GM23338 (cell line): ENCODE measurements at regions not wholly inside any gene's neighbourhood (a gene's known extent, or its start where the extent isn't known, plus 50 kb on each side); places are given as distances from the start of the nearest gene placed in this dataset.

Experiments
- CREB1 ChIP-seq: fragments of 250-450 bp; sonication (Bioruptor Pico); IDR thresholded peaks from 2 replicates; pipeline ENCODE4 v1.5.0; 2020; ENCODE audit warnings: low read depth, mild to moderate bottlenecking, moderate library complexity
- CTCF ChIP-seq, 2 experiments: fragments of 200-600 bp in 1 of 2; sonication (generic) in 1 of 2; conservative IDR thresholded peaks; 2 replicates each; pipeline versions ENCODE4 v1.5.1 to v1.6.1; 2016 to 2017; ENCODE audit warnings: antibody characterized with exemption in 2 of 2, low read depth in 2 of 2, mild to moderate bottlenecking in 2 of 2, moderate library complexity in 1 of 2
- EZH2 ChIP-seq: fragments of 200-600 bp; sonication (generic); IDR thresholded peaks from one replicate; pipeline ENCODE4 v1.8.0; 2017; ENCODE audit warnings: antibody characterized with exemption, mild to moderate bottlenecking, low read depth; ENCODE audit not compliant: unreplicated experiment
- EZH2phosphoT487 ChIP-seq: fragments of 200-600 bp; sonication (generic); IDR thresholded peaks from one replicate; pipeline ENCODE4 v1.8.1; 2018; ENCODE audit warnings: antibody characterized with exemption; ENCODE audit not compliant: unreplicated experiment
- JUNB ChIP-seq: IDR thresholded peaks from one replicate; pipeline ENCODE4 v1.6.1; 2016; ENCODE audit warnings: antibody characterized with exemption; ENCODE audit not compliant: unreplicated experiment
- NANOG ChIP-seq: IDR thresholded peaks from 2 replicates; pipeline ENCODE4 v1.6.1; 2016; ENCODE audit warnings: antibody characterized with exemption, borderline replicate concordance
- POLR2AphosphoS5 ChIP-seq: IDR thresholded peaks from 2 replicates; pipeline ENCODE4 v1.6.1; 2016; ENCODE audit warnings: antibody characterized with exemption, low read depth
- REST ChIP-seq: IDR thresholded peaks from one replicate; pipeline ENCODE4 v1.6.1; 2018; ENCODE audit warnings: antibody characterized with exemption; ENCODE audit not compliant: unreplicated experiment
- STAT1 ChIP-seq: IDR thresholded peaks from one replicate; pipeline ENCODE4 v1.6.1; 2016; ENCODE audit warnings: antibody characterized with exemption; ENCODE audit not compliant: unreplicated experiment
- ZNF462 ChIP-seq: fragments of 250-450 bp; sonication (Bioruptor Pico); IDR thresholded peaks from 2 replicates; pipeline ENCODE4 v1.5.0; 2020; ENCODE audit warnings: mild to moderate bottlenecking, moderate library complexity

- TF ChIP-seq POLR2AphosphoS5 (no peak), CTCF (conservative IDR thresholded peaks at IDR 0.05; ENCODE audit: low read depth in 2 of 2) (no peak), EZH2 (no peak), ZNF462 (CRISPR knock-in tag) (no peak), CREB1 (no peak), EZH2phosphoT487 (no peak), JUNB (no peak), REST (no peak), STAT1 (no peak), NANOG (no peak)
Observed at GRCh38 chr1:87599569-87599968, 270.9 kb downstream of the LMO4 start.
